Kidney tubule cell (primary cell): ENCODE measurements at regions not wholly inside any gene's neighbourhood (a gene's known extent, or its start where the extent isn't known, plus 50 kb on each side); places are given as distances from the start of the nearest gene placed in this dataset.
A peak's percentile ranks its signal among the peaks of the same experiment; 100 is the strongest.

Experiments
- DNase-seq: peaks from one replicate; pipeline ENCODE4 v3.0.0-alpha.2; 2018; ENCODE audit warnings: low spot score

DNA sequence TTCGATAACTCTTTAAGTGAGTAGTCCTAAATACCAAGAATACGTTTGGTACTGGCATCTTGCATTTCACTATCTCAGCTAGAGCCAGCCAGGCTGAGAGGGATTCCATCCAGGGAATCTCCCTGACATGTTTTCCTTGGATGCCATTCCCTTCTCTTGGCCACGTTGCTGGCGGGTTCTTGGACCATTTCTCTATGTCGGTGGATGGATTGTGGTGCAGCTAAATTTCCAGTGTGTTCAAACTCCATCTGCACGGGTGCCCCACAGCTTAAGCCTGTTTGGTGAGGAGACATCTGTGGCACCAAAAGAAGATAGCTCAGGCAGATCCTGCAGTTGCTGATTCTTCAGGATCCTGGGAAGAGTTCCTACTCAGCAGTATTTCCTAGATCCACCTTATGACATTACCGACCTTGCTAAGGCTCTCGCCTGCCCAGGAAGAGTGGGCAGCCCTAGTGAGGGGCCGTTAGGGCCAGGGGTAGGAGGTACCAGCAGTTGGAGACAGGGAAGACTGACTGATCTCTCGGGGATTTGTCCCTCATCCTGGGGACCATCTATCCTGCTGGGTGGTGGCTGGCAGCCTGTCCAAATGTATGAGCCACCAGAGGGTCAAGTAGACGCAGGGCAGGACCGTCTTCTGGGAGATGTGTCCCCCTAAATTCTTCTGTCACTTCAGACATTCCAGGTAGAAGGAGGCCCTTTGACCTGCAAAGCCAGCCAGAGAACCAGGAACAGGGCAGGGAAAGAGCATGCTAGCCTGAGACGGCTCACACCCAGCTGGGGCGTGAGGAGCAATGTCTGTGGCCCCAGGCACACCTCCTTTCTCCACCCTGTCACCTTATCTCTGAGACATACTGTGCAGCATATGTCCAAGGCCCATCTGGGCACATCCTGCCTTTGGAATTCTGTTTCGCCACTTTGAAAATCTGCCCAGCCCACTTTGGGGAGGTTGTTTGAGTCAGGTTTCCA is 72.6 kb upstream of the CAPRIN2 start:
- DNase-seq = no peak

DNA sequence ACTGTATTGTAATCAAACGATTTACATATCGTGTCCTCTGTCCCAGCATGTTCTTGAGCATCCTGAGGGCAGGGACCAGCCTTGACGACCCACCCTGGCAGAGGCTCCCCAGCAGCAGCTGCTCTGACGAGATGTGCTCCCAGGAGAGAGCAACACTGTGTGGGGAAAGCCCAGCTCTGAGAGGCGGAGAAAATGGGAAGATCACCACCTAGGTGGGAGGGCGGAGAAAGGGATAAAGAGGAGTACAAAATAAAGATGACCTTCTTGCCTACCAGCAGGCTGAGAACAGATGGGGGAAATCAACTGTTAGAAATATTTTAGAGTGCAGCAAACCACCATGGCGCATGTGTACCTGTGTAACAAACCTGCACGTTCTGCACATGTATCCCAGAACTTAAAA is 71.5 kb upstream of the CAPRIN2 start:
- DNase-seq = no peak

DNA sequence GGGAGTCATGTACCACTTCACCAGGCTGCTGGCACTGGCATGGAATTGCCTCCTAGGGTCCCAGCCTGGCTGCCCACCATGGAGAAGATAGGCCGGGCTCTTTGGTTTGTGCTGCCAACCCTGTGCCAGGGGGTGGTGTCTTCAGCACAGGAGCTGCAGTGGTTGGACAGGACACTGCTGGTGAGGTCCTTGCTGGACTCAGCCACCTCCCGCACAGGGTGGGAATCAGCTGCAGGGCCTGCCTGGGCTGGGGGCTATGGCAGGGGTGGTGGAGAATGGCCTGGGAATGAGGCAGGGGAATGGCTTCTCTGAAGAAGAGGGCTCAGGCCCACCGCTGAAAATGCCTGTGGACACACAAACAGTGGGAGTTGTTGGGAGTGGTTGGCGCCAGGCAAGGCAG is 70.6 kb upstream of the CAPRIN2 start:
- DNase-seq = no peak

DNA sequence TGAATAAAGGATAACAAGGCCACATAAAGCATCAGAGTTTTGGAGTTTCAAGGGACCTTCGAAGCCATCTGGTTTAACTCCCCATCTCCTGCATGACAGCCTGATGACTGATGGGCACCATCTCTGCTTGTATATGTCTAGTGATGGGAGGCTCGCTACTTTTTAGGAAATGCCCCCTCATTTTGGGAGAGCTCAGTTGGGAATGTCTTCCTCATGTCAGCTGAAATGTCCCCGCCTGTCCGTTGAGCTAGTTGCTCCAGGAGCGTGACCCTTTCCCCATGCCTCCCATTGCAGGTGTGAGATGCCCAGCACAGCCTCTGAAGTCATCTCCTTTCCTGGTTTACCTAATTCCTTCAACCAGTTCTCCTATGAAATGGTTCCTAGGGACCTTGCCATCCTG is 69.6 kb upstream of the CAPRIN2 start:
- DNase-seq = no peak

DNA sequence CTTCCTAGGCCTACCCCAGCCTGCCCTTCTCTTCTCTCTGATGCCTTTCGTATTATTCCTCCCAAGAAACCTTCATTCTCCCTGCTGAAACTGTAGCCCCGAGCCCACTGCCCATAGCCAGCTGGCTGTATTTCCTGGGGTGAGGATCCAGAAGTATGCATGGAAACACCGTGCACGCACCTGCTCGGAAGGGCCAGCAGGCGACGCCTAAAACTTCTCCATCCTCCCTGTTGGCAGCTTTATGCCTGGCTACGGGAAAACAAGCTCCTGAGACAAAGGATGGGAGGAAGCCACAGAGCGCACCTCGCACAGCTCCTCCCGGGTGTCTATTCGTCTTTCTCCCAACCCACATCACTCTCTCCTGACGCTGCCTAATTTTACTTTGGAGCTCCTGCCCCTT is 69.0 kb upstream of the CAPRIN2 start:
- no peak for DNase-seq

DNA sequence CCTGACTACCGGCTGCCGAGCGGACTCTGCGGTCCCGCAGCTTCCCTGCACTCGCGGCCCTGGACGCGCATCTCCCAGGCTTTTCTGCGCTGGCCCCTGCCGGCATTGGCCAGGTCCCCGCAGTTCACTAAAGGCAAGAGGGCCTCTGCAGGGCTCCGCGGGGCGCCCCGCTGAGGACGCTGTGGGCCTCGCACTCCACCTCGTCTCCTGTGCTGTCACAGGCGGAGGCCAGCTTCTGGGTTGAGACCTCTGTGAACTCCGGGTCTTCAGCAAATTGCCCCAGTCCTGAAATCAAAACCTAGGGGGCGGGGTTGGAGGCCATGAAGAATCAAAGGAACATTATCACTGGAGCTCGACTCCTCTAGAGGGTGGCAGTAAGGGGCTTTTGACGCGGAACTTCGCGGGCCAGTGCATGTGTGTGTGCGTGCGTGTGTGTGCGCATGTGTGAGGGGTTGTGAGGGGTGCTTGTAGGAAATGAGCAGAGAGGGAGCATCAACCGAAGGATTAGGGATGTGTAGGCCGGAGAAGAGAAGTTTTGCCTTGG is 68.5 kb upstream of the CAPRIN2 start:
- DNase-seq = peak; percentile 26

DNA sequence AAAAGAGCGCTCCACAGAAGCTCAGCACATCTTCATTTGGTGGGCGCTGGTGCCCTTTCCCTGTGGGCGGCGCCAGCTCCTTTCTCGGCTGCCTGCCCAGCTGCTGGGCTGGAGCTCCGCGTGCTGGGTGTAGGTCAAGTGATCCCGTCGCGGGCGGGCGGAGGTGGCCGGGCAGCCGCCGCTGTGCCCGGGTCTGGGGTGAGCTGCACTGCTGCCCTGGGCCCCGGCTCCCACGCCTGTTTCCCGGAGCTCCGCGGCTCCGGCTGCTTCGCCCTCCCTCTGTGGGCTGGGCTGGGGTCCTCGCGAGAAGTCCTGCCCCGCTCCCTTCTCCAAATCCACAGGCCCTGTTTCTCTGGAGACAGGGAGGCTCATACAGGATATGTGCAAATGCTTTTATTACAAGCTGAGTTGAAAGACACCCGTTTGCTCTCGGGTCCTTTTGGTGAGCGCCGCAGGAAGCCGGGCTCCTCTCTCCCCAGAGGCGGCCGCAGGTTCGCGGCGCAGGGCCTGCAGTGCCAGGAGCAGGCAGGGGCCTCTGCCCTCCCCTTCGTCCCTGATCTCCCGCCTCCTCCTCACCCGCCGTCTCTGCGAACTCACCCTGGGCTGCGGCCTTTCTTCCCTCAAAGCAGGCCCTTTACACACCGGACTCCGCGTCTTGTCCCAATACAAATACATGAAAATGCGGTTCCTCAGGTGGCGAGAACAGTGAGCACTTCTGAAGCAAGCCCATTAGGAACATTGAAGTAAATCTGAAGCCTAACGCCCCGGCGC is 67.8 kb upstream of the CAPRIN2 start:
- peak; percentile 59 for DNase-seq

DNA sequence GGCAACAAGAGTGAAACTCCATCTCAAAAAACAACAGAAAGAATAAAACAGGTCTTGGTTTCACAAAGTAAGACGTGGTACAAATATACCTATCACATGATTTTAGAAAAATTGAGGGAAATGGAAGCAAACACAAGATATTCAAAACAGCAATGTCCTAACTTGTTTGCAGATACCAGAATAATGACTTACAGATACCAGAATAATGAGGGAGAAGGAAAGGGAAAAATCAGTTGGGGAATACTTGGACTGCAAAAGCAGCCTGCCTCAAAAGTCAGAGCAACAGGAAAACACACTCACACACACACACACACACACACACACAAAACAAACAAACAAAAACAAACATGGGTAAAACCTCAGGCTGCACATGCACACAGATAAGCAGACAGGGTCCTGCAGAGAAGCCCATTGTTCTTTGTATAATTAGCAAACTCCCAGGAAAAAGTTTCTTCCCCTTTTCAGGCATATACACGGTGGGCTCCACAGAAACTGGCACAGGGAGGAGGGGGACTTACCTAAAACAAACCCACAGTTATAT is 65.7 kb upstream of the CAPRIN2 start:
- no peak for DNase-seq

DNA sequence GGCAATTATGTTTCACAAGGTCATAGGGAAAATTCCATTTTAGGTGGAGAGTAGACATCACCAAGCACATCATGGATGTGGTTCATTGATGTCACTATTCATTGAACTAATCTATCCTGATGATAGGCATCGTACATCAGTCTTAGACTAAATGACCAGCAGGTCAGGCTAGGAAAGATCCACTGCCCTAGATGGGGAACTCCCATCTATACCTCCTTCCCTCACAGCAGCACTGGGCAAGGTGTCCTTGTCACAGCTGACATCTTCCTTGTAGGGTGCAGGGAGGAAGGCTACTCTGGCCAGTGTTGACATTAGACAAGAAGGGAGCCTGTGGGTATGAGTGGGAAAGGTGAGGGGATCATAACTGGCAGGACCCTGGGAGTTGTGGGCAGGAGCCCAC is 63.8 kb upstream of the CAPRIN2 start:
- DNase-seq = no peak

DNA sequence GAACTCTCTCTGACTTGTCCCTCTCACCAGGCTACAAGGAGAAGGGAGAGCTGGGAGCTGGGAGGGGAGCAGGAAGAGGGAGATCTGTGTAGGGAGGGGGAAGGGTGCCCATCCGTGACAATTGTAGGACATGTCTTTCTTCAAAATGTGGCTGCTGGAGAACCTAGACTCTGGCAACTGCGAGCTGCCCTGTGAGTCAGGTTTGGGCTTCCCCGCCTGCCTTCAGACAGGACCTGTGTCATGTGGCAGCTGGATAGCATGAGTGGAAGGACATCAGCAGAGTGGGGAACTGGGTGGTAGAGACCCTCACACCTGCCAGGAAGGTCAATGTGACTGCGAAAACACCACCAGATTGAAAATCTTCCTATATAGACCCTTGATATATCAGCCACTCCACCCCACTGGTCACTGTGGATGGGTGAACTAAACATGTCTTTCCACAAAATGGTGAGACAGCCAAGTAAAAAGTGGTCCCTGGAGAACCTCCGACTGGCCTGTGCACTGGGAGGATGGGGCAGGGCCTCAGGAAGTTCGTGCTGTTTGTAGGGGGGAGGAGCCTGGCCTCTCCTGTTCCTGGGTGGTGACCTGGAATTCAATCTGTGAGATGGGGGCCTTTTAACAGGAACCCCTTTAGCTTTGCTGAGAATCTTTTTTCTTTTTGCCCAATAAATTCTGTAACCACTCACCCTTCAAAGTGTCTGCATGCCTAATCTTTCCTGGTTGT is 62.2 kb upstream of the CAPRIN2 start:
- peak; percentile 30 for DNase-seq

DNA sequence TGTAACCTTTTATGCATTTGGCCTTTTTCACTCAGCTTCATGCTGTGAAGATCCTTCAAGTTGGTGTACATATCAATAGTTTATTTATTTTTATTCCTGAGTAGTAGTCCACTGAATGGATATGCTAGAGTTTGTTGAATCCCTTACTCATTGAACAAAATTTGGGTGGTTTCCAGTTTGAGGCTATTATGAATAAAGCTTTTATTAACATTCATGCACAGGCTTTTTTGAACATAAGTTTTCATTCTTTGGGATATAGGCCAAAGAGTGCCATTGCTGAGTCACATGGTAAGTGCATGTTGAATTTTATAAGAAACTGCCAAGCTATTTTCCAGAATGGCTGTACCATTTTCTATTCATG is 59.5 kb upstream of the CAPRIN2 start:
- no peak for DNase-seq

DNA sequence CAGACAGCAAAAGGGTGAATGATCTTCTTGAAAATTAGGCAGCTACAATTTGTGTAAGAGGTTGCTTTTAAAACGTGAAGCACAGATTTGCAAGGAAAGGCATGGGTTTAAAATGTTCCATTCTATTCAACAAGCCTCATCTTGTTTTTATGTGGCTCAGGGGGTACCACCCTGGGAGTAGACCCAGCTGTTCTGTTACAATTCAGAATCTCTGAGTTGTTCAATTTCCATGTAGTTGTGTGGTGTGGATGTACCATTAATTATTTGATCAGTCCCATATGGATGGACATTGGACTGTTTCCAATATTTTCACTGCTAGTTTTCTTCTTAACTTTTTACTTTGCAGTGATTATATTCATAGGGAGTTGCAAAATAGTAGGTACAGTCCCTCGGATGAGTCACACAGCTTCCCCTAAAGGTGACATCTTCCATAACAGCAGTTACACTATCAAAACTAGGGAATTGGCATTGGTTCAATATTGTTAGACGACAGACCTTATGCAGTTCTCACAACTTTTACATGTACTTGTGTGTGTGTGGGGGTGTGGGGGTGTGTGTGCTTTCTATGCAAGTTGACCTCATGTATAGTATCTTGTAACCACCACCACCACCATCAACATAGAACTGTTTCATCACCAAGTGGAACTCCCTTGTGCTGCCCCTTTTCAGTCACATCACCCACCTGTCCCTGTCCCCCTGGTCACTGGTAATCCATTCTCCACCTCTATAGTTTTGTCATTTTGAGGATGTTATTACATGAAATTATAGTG is 59.0 kb upstream of the CAPRIN2 start:
- peak; percentile 14 for DNase-seq

DNA sequence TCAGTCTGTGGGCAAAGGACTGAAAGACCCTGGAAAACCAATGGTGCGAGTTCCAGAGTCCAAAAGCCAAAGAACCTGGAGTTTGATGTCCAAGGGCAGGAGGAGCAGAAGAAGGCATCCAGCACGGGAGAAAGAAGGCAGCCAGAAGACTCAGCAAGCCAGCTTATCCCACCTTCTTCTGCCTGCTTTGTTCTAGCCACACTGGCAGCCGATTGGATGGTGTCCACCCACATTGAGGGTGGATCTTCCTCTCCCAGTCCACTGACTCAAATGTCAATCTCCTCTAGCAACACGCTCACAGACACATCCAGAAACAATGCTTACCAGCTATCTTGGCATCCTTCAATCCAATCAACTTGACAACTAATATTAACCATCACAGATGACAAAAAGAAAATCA is 57.2 kb upstream of the CAPRIN2 start:
- DNase-seq = peak; percentile 26

DNA sequence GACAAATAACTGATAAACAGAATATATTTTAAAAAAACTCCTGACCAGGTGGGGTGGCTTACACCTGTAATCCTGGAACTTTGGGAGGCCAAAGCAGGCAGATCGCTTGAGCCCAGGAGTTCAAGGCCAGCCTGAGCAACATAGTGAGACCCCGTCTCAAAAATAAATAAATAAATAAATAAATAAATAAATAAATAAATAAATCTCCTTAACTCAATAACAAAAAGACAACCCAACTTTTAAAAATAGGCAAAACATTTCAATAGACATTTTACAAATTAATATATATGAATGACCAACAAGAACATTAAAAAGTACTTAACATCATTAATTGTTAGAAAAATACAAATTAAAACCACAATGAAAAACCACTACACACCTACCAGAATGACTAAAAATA is 56.2 kb upstream of the CAPRIN2 start:
- no peak for DNase-seq

DNA sequence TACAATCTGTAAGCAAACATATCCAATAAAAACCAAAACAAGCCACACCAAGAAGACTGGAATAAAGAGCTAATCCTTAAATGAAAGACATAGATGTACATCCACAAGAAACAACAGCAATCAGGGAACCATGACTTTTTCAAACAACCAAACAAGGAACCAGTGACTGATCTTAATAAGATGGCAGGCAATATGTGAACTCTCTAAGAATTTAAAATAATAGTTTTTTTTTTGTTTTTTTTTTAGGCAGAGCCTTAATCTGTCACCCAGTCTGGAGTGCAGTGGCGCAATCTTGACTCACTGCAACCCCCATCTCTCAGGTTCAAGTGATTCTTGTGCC is 52.9 kb upstream of the CAPRIN2 start:
- DNase-seq = no peak

DNA sequence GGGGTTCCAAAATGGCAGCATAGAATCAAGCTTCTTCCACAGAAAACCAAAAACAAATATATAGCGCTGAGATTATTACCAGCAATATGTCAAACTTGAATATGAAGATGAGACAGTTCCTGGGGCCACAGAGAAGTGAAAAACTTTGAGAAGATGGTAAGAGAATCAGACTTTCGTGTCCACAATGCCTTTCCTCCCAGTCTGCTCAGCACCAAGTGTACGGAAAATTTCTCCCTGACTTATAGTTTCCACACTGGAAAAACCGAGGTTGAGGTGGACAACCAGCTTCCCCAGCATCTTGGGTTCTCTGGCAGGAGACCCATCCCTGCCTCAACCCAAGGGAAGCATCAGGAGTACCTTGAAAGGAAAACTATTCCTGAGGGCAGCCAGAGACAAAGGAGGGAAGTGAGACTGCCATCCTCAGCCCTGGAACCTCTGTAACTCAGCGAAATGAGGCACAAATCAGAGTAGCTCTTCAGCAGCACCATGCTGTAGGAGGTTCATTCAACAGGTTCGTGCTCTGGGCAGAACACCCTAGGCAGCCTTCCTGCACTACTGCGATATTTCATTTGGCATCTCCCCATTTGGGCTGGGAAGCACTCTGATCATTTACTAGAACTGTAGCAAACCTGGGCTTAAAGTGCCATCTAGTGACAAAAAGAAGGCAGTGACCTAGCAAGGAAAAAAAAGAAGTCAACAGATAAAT is 52.4 kb upstream of the CAPRIN2 start:
- peak; percentile 65 for DNase-seq

DNA sequence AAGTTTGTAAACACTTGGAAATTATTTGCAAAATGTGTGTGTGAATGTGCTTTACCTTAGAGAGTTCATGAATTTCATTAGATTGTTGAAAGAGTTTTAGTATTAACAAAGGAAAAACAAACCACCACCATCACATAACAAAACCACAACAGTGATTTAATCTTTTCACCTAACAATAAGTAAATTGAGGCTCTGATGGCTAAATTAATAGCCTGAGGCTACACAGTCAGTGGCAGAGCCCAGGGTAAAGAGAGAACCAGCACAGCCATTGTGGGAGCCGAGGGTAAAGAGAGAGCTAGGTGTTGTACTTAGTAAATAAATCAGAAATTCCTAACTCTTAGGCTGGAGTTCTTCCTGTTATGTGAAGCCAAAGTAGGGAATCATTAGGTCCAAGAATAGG is 51.2 kb upstream of the CAPRIN2 start:
- DNase-seq = no peak
